ENCODE measurements at regions not wholly inside any gene's neighbourhood (a gene's known extent, or its start where the extent isn't known, plus 50 kb on each side); places are given as distances from the start of the nearest gene placed in this dataset.
"Not testable (repeated sequence)": the region's sequence is repeated elsewhere in the genome, so short reads cannot be mapped to it uniquely, and the experiment has no call there.

DNA sequence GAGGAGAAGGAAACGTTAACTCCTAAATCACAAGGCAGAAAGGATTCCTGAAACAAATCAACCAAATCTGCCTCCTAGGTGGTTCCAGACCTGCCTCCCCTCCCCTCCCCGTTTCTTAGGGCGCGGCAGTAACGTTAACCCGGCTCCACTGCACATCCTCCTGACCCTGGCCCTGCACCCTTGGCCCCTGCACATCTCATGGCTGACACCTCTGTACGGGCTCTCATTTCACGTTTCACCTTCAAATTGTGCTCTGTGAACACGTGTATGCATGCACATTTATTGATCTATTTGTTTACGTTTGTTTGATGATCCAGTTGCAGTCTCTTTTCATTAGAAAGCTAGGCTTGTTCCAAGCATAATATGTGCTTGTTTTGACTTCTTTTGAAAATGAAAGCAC, 358.1 kb downstream of the ADGRD1 start:
- no peaks in the 10 kb centered on the region for H3K4me1 ChIP-seq (ENCODE audit: control insufficient read depth in 3 of 3, insufficient read depth in 3 of 3, low read length in 3 of 3)
- peaks cover 13 to 24% (median 13%) of the 10 kb centered on the region in 3 donors for H3K27me3 ChIP-seq (ENCODE audit: control insufficient read depth in 3 of 3, insufficient read depth in 3 of 3, low read length in 3 of 3)
- no peak overlapping the region for H3K27ac ChIP-seq (ENCODE audit: low read depth, low read length)
- no peak overlapping the region for H3K4me3 ChIP-seq (ENCODE audit: low read length in 3 of 3)
- peaks cover 0 to 2% (median 0%) of the 10 kb centered on the region in 3 donors for H3K9me3 ChIP-seq (ENCODE audit: control insufficient read depth in 3 of 3, low read length in 3 of 3)
- no peaks in the 10 kb centered on the region for H3K36me3 ChIP-seq (ENCODE audit: control insufficient read depth in 3 of 3, insufficient read depth in 3 of 3, low read length in 3 of 3)
- no peak overlapping the region for H3K9ac ChIP-seq (ENCODE audit: low read depth in 1 of 3, low read length in 3 of 3)

DNA sequence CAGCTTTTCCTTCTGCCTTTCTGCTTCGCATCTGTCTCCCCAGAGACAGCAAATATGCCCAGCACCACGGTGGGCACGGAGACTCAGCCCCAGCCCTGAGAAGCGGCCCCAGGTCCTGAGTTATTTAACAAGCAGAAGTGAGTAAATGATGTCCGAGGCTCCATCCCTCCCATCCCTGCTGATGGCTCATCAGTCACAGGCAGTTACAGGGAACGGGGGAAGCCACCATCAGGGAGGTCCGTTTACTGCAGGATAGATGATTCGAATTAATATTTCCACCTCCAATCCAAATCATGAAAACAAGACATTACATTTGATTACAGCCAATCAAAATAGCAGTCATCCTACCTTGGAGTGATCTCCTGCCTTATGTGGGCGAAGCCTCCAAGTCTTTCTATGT, 358.7 kb downstream of the ADGRD1 start:
- not testable (repeated sequence) for H3K4me3 ChIP-seq (ENCODE audit: low read length in 3 of 3); H3K4me1 ChIP-seq (ENCODE audit: control insufficient read depth in 3 of 3, insufficient read depth in 3 of 3, low read length in 3 of 3); H3K9me3 ChIP-seq (ENCODE audit: control insufficient read depth in 3 of 3, low read length in 3 of 3); H3K36me3 ChIP-seq (ENCODE audit: control insufficient read depth in 3 of 3, insufficient read depth in 3 of 3, low read length in 3 of 3); H3K9ac ChIP-seq (ENCODE audit: low read depth in 1 of 3, low read length in 3 of 3); H3K27ac ChIP-seq (ENCODE audit: low read depth, low read length)
- H3K27me3 ChIP-seq (ENCODE audit: control insufficient read depth in 3 of 3, insufficient read depth in 3 of 3, low read length in 3 of 3) = peaks cover 13 to 24% (median 13%) of the 10 kb centered on the region in 3 donors

- no peaks in the 10 kb centered on the region for H3K36me3 ChIP-seq (ENCODE audit: control insufficient read depth in 3 of 3, insufficient read depth in 3 of 3, low read length in 3 of 3)
- no peak overlapping the region for H3K27ac ChIP-seq (ENCODE audit: low read depth, low read length)
- no peak overlapping the region for H3K4me3 ChIP-seq (ENCODE audit: low read length in 3 of 3)
- peaks cover 13 to 24% (median 13%) of the 10 kb centered on the region in 3 donors for H3K27me3 ChIP-seq (ENCODE audit: control insufficient read depth in 3 of 3, insufficient read depth in 3 of 3, low read length in 3 of 3)
- H3K9ac ChIP-seq (ENCODE audit: low read depth in 1 of 3, low read length in 3 of 3) = no peak overlapping the region
- no peaks in the 10 kb centered on the region for H3K4me1 ChIP-seq (ENCODE audit: control insufficient read depth in 3 of 3, insufficient read depth in 3 of 3, low read length in 3 of 3)
- H3K9me3 ChIP-seq (ENCODE audit: control insufficient read depth in 3 of 3, low read length in 3 of 3) = peaks cover 0 to 2% (median 0%) of the 10 kb centered on the region in 3 donors
These were observed 359.3 kb downstream of the ADGRD1 start for GRCh38 chr12:131312793-131313545.

- H3K9ac ChIP-seq (ENCODE audit: low read depth in 1 of 3, low read length in 3 of 3) = no peak overlapping the region
- H3K9me3 ChIP-seq (ENCODE audit: control insufficient read depth in 3 of 3, low read length in 3 of 3) = peaks cover 0 to 2% (median 0%) of the 10 kb centered on the region in 3 donors
- no peak overlapping the region for H3K4me3 ChIP-seq (ENCODE audit: low read length in 3 of 3)
- peaks cover 13 to 24% (median 13%) of the 10 kb centered on the region in 3 donors for H3K27me3 ChIP-seq (ENCODE audit: control insufficient read depth in 3 of 3, insufficient read depth in 3 of 3, low read length in 3 of 3)
- H3K36me3 ChIP-seq (ENCODE audit: control insufficient read depth in 3 of 3, insufficient read depth in 3 of 3, low read length in 3 of 3) = no peaks in the 10 kb centered on the region
- H3K27ac ChIP-seq (ENCODE audit: low read depth, low read length) = no peak overlapping the region
- H3K4me1 ChIP-seq (ENCODE audit: control insufficient read depth in 3 of 3, insufficient read depth in 3 of 3, low read length in 3 of 3) = no peaks in the 10 kb centered on the region
These were observed 359.9 kb downstream of the ADGRD1 start for GRCh38 chr12:131313635-131314034.

GRCh38 chr12:131314524-131315090, 360.9 kb downstream of the ADGRD1 start:
- H3K27me3 ChIP-seq (ENCODE audit: control insufficient read depth in 3 of 3, insufficient read depth in 3 of 3, low read length in 3 of 3) = peaks cover 13 to 24% (median 13%) of the 10 kb centered on the region in 3 donors
- no peaks in the 10 kb centered on the region for H3K36me3 ChIP-seq (ENCODE audit: control insufficient read depth in 3 of 3, insufficient read depth in 3 of 3, low read length in 3 of 3)
- H3K9ac ChIP-seq (ENCODE audit: low read depth in 1 of 3, low read length in 3 of 3) = no peak overlapping the region
- peaks cover 0 to 2% (median 0%) of the 10 kb centered on the region in 3 donors for H3K9me3 ChIP-seq (ENCODE audit: control insufficient read depth in 3 of 3, low read length in 3 of 3)
- no peak overlapping the region for H3K4me3 ChIP-seq (ENCODE audit: low read length in 3 of 3)
- no peaks in the 10 kb centered on the region for H3K4me1 ChIP-seq (ENCODE audit: control insufficient read depth in 3 of 3, insufficient read depth in 3 of 3, low read length in 3 of 3)
- H3K27ac ChIP-seq (ENCODE audit: low read depth, low read length) = no peak overlapping the region

DNA sequence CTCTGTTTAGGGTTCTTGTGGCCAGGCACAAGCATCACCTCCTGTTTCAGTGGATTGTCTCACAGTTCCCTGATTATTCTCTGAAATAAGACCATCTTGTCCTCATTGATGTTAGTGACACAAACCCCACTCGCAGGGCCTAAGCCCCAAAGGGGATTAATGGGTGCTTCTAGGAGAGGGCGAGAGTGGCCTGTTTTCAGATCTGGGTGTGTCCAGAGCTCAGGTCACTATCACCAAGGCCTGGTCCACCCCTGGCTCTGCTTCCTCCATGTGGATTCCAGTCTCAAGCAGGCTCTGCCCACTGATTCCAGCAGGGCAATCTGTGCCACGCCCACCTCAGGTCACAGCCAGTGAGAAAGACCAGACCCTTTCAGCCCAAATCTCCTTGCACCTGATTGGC, 361.9 kb downstream of the ADGRD1 start:
- no peaks in the 10 kb centered on the region for H3K4me1 ChIP-seq (ENCODE audit: control insufficient read depth in 3 of 3, insufficient read depth in 3 of 3, low read length in 3 of 3)

DNA sequence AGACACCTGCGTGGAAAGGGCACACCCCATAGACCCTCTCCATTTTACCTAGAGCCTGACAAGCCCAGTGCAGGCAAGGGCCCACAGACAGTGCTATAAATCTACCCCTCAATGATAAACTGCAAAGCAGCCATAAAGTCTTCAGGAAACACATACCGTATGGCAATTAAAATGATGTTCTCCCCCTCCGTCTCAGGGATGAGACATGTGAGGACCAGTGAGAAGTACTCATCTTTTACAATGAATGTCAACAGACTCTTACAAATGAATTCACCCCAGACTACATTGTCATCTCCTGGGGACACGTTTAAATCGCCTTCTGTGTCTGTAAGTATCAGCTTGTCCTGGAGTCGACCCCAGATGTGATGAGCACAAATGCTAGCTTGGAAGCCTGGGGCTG, 362.7 kb downstream of the ADGRD1 start:
- H3K36me3 ChIP-seq (ENCODE audit: control insufficient read depth in 3 of 3, insufficient read depth in 3 of 3, low read length in 3 of 3) = no peaks in the 10 kb centered on the region
- H3K27ac ChIP-seq (ENCODE audit: low read depth, low read length) = no peak overlapping the region
- peaks cover 13 to 20% (median 13%) of the 10 kb centered on the region in 3 donors for H3K27me3 ChIP-seq (ENCODE audit: control insufficient read depth in 3 of 3, insufficient read depth in 3 of 3, low read length in 3 of 3)
- no peaks in the 10 kb centered on the region for H3K9me3 ChIP-seq (ENCODE audit: control insufficient read depth in 3 of 3, low read length in 3 of 3)
- no peaks in the 10 kb centered on the region for H3K4me1 ChIP-seq (ENCODE audit: control insufficient read depth in 3 of 3, insufficient read depth in 3 of 3, low read length in 3 of 3)
- H3K9ac ChIP-seq (ENCODE audit: low read depth in 1 of 3, low read length in 3 of 3) = no peak overlapping the region
- no peak overlapping the region for H3K4me3 ChIP-seq (ENCODE audit: low read length in 3 of 3)

More for the DNA sequence above, 361.9 kb downstream of the ADGRD1 start:
- Histone ChIP-seq H3K4me3 (ENCODE audit: low read length in 3 of 3) (no peak overlapping the region), H3K27ac (ENCODE audit: low read depth, low read length) (no peak overlapping the region), H3K36me3 (ENCODE audit: control insufficient read depth in 3 of 3, insufficient read depth in 3 of 3, low read length in 3 of 3) (no peaks in the 10 kb centered on the region), H3K9me3 (ENCODE audit: control insufficient read depth in 3 of 3, low read length in 3 of 3) (no peaks in the 10 kb centered on the region), H3K27me3 (ENCODE audit: control insufficient read depth in 3 of 3, insufficient read depth in 3 of 3, low read length in 3 of 3) (peaks cover 13 to 20% (median 13%) of the 10 kb centered on the region in 3 donors), H3K9ac (ENCODE audit: low read depth in 1 of 3, low read length in 3 of 3) (no peak overlapping the region)

- no peak overlapping the region for H3K9ac ChIP-seq (ENCODE audit: low read depth in 1 of 3, low read length in 3 of 3)
- H3K27ac ChIP-seq (ENCODE audit: low read depth, low read length) = no peak overlapping the region
- no peaks in the 10 kb centered on the region for H3K36me3 ChIP-seq (ENCODE audit: control insufficient read depth in 3 of 3, insufficient read depth in 3 of 3, low read length in 3 of 3)
- no peaks in the 10 kb centered on the region for H3K4me1 ChIP-seq (ENCODE audit: control insufficient read depth in 3 of 3, insufficient read depth in 3 of 3, low read length in 3 of 3)
- no peaks in the 10 kb centered on the region for H3K9me3 ChIP-seq (ENCODE audit: control insufficient read depth in 3 of 3, low read length in 3 of 3)
- peaks cover 8 to 17% (median 8%) of the 10 kb centered on the region in 3 donors for H3K27me3 ChIP-seq (ENCODE audit: control insufficient read depth in 3 of 3, insufficient read depth in 3 of 3, low read length in 3 of 3)
- no peak overlapping the region for H3K4me3 ChIP-seq (ENCODE audit: low read length in 3 of 3)
These were observed 364.5 kb downstream of the ADGRD1 start for GRCh38 chr12:131318045-131318685.

GRCh38 chr12:131321988-131322387, 368.3 kb downstream of the ADGRD1 start:
- Histone ChIP-seq H3K4me3 (ENCODE audit: low read length in 3 of 3) (no peak overlapping the region), H3K27me3 (ENCODE audit: control insufficient read depth in 3 of 3, insufficient read depth in 3 of 3, low read length in 3 of 3) (no peaks in the 10 kb centered on the region), H3K4me1 (ENCODE audit: control insufficient read depth in 3 of 3, insufficient read depth in 3 of 3, low read length in 3 of 3) (no peaks in the 10 kb centered on the region), H3K36me3 (ENCODE audit: control insufficient read depth in 3 of 3, insufficient read depth in 3 of 3, low read length in 3 of 3) (no peaks in the 10 kb centered on the region), H3K9ac (ENCODE audit: low read depth in 1 of 3, low read length in 3 of 3) (no peak overlapping the region), H3K27ac (ENCODE audit: low read depth, low read length) (no peak overlapping the region), H3K9me3 (ENCODE audit: control insufficient read depth in 3 of 3, low read length in 3 of 3) (no peaks in the 10 kb centered on the region)

DNA sequence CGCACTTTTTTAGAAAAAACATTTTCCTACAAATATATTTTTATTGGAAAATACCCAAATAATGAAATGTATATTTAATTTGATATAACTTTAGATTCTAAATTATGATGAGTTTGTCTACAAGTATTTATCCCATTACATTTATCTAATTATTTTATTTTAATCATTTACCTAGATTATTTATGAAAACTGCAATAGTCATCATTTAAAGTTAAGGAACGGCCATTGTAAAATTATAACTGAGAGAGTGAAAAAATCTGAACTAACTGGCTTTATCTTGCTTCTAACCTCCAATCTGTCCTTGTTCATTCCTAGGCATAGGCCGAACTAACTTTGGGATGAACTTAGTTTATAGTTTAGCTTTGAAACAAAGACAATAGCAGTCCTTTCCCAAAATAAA, 368.8 kb downstream of the ADGRD1 start:
- not testable (repeated sequence) for H3K36me3 ChIP-seq (ENCODE audit: control insufficient read depth in 3 of 3, insufficient read depth in 3 of 3, low read length in 3 of 3); H3K27me3 ChIP-seq (ENCODE audit: control insufficient read depth in 3 of 3, insufficient read depth in 3 of 3, low read length in 3 of 3); H3K27ac ChIP-seq (ENCODE audit: low read depth, low read length); H3K4me3 ChIP-seq (ENCODE audit: low read length in 3 of 3); H3K9ac ChIP-seq (ENCODE audit: low read depth in 1 of 3, low read length in 3 of 3); H3K4me1 ChIP-seq (ENCODE audit: control insufficient read depth in 3 of 3, insufficient read depth in 3 of 3, low read length in 3 of 3); H3K9me3 ChIP-seq (ENCODE audit: control insufficient read depth in 3 of 3, low read length in 3 of 3)

Data from skeletal muscle tissue (tissue), 3 donors.